Prostate gland (tissue), 2 donors: ENCODE measurements at regions not wholly inside any gene's neighbourhood (a gene's known extent, or its start where the extent isn't known, plus 50 kb on each side); places are given as distances from the start of the nearest gene placed in this dataset.

ENCODE experiments used
- DNase-seq: peaks from one replicate; pipeline ENCODE4 v3.0.0-alpha.2; 2019; ENCODE audit warnings: low spot score
- H3K27ac ChIP-seq, 2 donors: fragments of 200-600 bp; sonication (generic); 2 replicates each; pipeline ENCODE4 v1.5.1; 2017 to 2019
- H3K27me3 ChIP-seq: fragments of 200-600 bp; sonication (generic); replicated peaks from 2 replicates; pipeline ENCODE4 v1.5.1; 2019; ENCODE audit not compliant: insufficient read depth
- H3K36me3 ChIP-seq, 2 donors: fragments of 200-600 bp; sonication (generic); 1 replicate in 1 of 2; 2 replicates in 1 of 2; pipeline versions ENCODE4 v1.5.1 to v1.8.1; 2017 to 2019
- H3K4me1 ChIP-seq: fragments of 200-600 bp; sonication (generic); replicated peaks from 2 replicates; pipeline ENCODE4 v1.5.1; 2019
- H3K4me3 ChIP-seq, 2 donors: fragments of 200-600 bp; sonication (generic); 2 replicates each; pipeline ENCODE4 v1.5.1; 2017 to 2019
- H3K9me3 ChIP-seq: fragments of 200-600 bp; sonication (generic); 2 replicates; pipeline ENCODE4 v1.5.1; 2017
- CTCF ChIP-seq, 4 experiments: fragments of 200-600 bp in 2 of 4; fragments of 450-650 bp in 2 of 4; sonication (generic) in 2 of 4; IDR thresholded peaks; 1 replicate in 3 of 4; 2 replicates in 1 of 4; pipeline ENCODE4 v1.5.1; 2016 to 2019; ENCODE audit warnings: antibody characterized with exemption in 4 of 4, mild to moderate bottlenecking in 2 of 4, moderate library complexity in 2 of 4
- POLR2A ChIP-seq: fragments of 450-650 bp; IDR thresholded peaks from one replicate; pipeline ENCODE4 v1.6.1; 2016; ENCODE audit warnings: antibody characterized with exemption, mild to moderate bottlenecking
- POLR2AphosphoS5 ChIP-seq: sonication (generic); formaldehyde crosslinking; IDR thresholded peaks from one replicate; pipeline ENCODE4 v1.6.1; 2017; ENCODE audit warnings: antibody characterized with exemption
- WGBS: methylation state at CpG from one replicate; pipeline ENCODE4 v1.1.5; 2018; 5-methylcytosine and 5-hydroxymethylcytosine counted together
- intact Hi-C: fragments of 100-400 bp; cut with DNase I; formaldehyde crosslinking; loops from one replicate; pipeline ENCODE4 v1.14.2; 2022

- Histone ChIP-seq H3K36me3 (no peaks in the 10 kb centered on the region), H3K27me3 (no peaks in the 10 kb centered on the region), H3K9me3 (no peaks in the 10 kb centered on the region), H3K4me3 (no peak overlapping the region), H3K4me1 (no peaks in the 10 kb centered on the region), H3K27ac (no peak overlapping the region)
- intact Hi-C loops: no loop called here
- WGBS: 60% methylated on average over 2 of the region's 2 CpGs
- TF ChIP-seq POLR2A: no peak
- no peak for TF ChIP-seq CTCF (IDR thresholded peaks at IDR 0.05)
- no peak for TF ChIP-seq POLR2AphosphoS5
- DNase-seq: no peak
These were observed 98.2 kb downstream of the NDFIP1 start for GRCh38 chr5:142206801-142207200.

- Histone ChIP-seq H3K9me3 (no peaks in the 10 kb centered on the region), H3K27ac (no peak overlapping the region), H3K27me3 (no peaks in the 10 kb centered on the region), H3K36me3 (no peaks in the 10 kb centered on the region), H3K4me3 (no peak overlapping the region), H3K4me1 (no peaks in the 10 kb centered on the region)
- TF ChIP-seq CTCF (IDR thresholded peaks at IDR 0.05): no peak
- TF ChIP-seq POLR2A: no peak
- TF ChIP-seq POLR2AphosphoS5: no peak
- whole genome bisulfite sequencing: 79% methylated on average over 4 of the region's 4 CpGs
- intact Hi-C loops: no loop called here
- DNase-seq: no peak
These were observed 95.6 kb downstream of the NDFIP1 start for GRCh38 chr5:142204219-142204618.
